H1 (cell line): ENCODE measurements at regions not wholly inside any gene's neighbourhood (a gene's known extent, or its start where the extent isn't known, plus 50 kb on each side); places are given as distances from the start of the nearest gene placed in this dataset.

Experiments
- CTCF ChIA-PET: fragments of 300-600 bp; sonication (Branson Sonifier 250); formaldehyde crosslinking; loops from one replicate; lab custom pipeline; 2021; ENCODE audit not compliant: partially characterized antibody; lab: Charles Lee
- POLR2A ChIA-PET: fragments of 300-600 bp; sonication (Branson Sonifier 250); formaldehyde crosslinking; loops from one replicate; lab custom pipeline; 2021; ENCODE audit warnings: inconsistent platforms; ENCODE audit not compliant: partially characterized antibody; lab: Charles Lee
- DNase-seq, 2 experiments: peaks; one replicate each; pipeline versions ENCODE4 v3.0.0 to v3.0.0-alpha.2; 2010 to 2022; ENCODE audit warnings: low spot score in 2 of 2, low read depth in 1 of 2, mixed read lengths in 1 of 2
- FAIRE-seq: peaks from 2 replicates; lab custom pipeline; 2011; peaks lifted over from hg19 to GRCh38; lab: Jason Lieb, UNC
- H2AFZ ChIP-seq: 2 replicates; pipeline ENCODE4 v1.8.1; 2012; ENCODE audit warnings: low read length, inconsistent platforms
- H2AK5ac ChIP-seq: 2 replicates; pipeline ENCODE4 v1.6.1; 2013; ENCODE audit warnings: low read depth, low read length
- H2BK120ac ChIP-seq: replicated peaks from 2 replicates; pipeline ENCODE3; 2013; ENCODE audit warnings: low read depth, low read length, inconsistent platforms
- H2BK12ac ChIP-seq: 2 replicates; pipeline ENCODE4 v1.6.1; 2013; ENCODE audit warnings: low read depth, low read length
- H2BK15ac ChIP-seq: 2 replicates; pipeline ENCODE4 v1.6.1; 2013; ENCODE audit warnings: low read length
- H2BK20ac ChIP-seq: 2 replicates; pipeline ENCODE4 v1.6.1; 2013; ENCODE audit warnings: low read length
- H2BK5ac ChIP-seq: 2 replicates; pipeline ENCODE4 v1.6.1; 2013; ENCODE audit warnings: low read depth, low read length
- H3K14ac ChIP-seq: 2 replicates; pipeline ENCODE4 v1.6.1; 2013; ENCODE audit warnings: inconsistent platforms; ENCODE audit not compliant: insufficient read length
- H3K18ac ChIP-seq: 2 replicates; pipeline ENCODE4 v1.6.1; 2013; ENCODE audit warnings: low read length; ENCODE audit errors: extremely low read depth
- H3K23ac ChIP-seq: 2 replicates; pipeline ENCODE4 v1.6.1; 2013; ENCODE audit warnings: inconsistent platforms; ENCODE audit not compliant: insufficient read length
- H3K23me2 ChIP-seq: 2 replicates; pipeline ENCODE4 v1.6.1; 2013; ENCODE audit warnings: low read depth, low read length
- H3K27ac ChIP-seq: 2 replicates; pipeline ENCODE4 v1.6.1; 2011; ENCODE audit warnings: low read depth, low read length, inconsistent platforms
- H3K27me3 ChIP-seq, 4 experiments: replicated peaks in 1 of 4; 1 replicate in 1 of 4; 2 replicates in 3 of 4; pipeline versions ENCODE4 v1.6.1 to v1.8.1; 2011 to 2013; ENCODE audit warnings: low read length in 3 of 4, mild to moderate bottlenecking in 3 of 4, inconsistent platforms in 2 of 4, mixed read lengths in 2 of 4, moderate library complexity in 1 of 4; ENCODE audit not compliant: control insufficient read depth in 3 of 4, insufficient read depth in 3 of 4; ENCODE audit errors: extremely low read depth in 1 of 4
- H3K36me3 ChIP-seq, 4 experiments: 2 replicates each; pipeline versions ENCODE4 v1.6.1 to v1.8.1; 2011 to 2013; ENCODE audit warnings: mild to moderate bottlenecking in 4 of 4, low read length in 3 of 4, moderate library complexity in 2 of 4, control low read depth in 1 of 4, inconsistent platforms in 1 of 4; ENCODE audit not compliant: insufficient read depth in 4 of 4, control insufficient read depth in 2 of 4
- H3K4ac ChIP-seq: replicated peaks from 2 replicates; pipeline ENCODE3; 2013; ENCODE audit warnings: low read length, low read depth, mixed read lengths, inconsistent platforms; ENCODE audit not compliant: insufficient read length
- H3K4me1 ChIP-seq, 4 experiments: replicated peaks in 1 of 4; 1 replicate in 1 of 4; 2 replicates in 3 of 4; pipeline versions ENCODE4 v1.6.1 to v1.8.1; 2011 to 2013; ENCODE audit warnings: low read length in 3 of 4, inconsistent platforms in 2 of 4, mixed read lengths in 1 of 4; ENCODE audit not compliant: insufficient read depth in 4 of 4, control insufficient read depth in 3 of 4
- H3K4me2 ChIP-seq, 2 experiments: 2 replicates each; pipeline versions ENCODE4 v1.6.1 to v1.8.1; 2011 to 2013; ENCODE audit warnings: low read depth in 2 of 2, low read length in 2 of 2, control low read depth in 1 of 2, inconsistent platforms in 1 of 2, mild to moderate bottlenecking in 1 of 2; ENCODE audit not compliant: insufficient read depth in 1 of 2
- H3K4me3 ChIP-seq, 4 experiments: fragments of 200-600, 300-600 bp in 1 of 4; sonication (generic), shearing (Covaris generic), sonication (Bioruptor Twin) in 1 of 4; 2 replicates each; pipeline versions ENCODE4 v1.5.1 to v1.8.1; 2011 to 2016; ENCODE audit warnings: low read length in 4 of 4, low read depth in 3 of 4, control low read depth in 2 of 4, inconsistent platforms in 2 of 4, mild to moderate bottlenecking in 2 of 4, mixed read lengths in 1 of 4, moderate library complexity in 1 of 4; ENCODE audit not compliant: insufficient read depth in 2 of 4; ENCODE audit errors: extremely low read depth in 1 of 4
- H3K56ac ChIP-seq: replicated peaks from 2 replicates; pipeline ENCODE3; 2013; ENCODE audit warnings: low read depth, mild to moderate bottlenecking, mixed read lengths, low read length, inconsistent platforms; ENCODE audit not compliant: insufficient read length
- H3K79me1 ChIP-seq: 2 replicates; pipeline ENCODE4 v1.6.1; 2013; ENCODE audit warnings: low read depth, low read length, control low read depth
- H3K79me2 ChIP-seq, 2 experiments: 2 replicates each; pipeline versions ENCODE4 v1.6.1 to v1.8.1; 2012 to 2013; ENCODE audit warnings: low read length in 2 of 2, mild to moderate bottlenecking in 2 of 2, inconsistent platforms in 1 of 2; ENCODE audit not compliant: insufficient read depth in 2 of 2, control insufficient read depth in 1 of 2
- H3K9ac ChIP-seq, 4 experiments: replicated peaks in 1 of 4; 1 replicate in 1 of 4; 2 replicates in 3 of 4; pipeline versions ENCODE4 v1.6.1 to v1.8.1; 2011 to 2013; ENCODE audit warnings: low read depth in 3 of 4, low read length in 3 of 4, control low read depth in 2 of 4, mild to moderate bottlenecking in 2 of 4, moderate library complexity in 2 of 4, inconsistent platforms in 1 of 4; ENCODE audit errors: extremely low read depth in 1 of 4
- H3K9me3 ChIP-seq, 2 experiments: 2 replicates each; pipeline versions ENCODE4 v1.6.1 to v1.8.1; 2012 to 2013; ENCODE audit warnings: mild to moderate bottlenecking in 2 of 2, moderate library complexity in 2 of 2, control low read depth in 1 of 2, inconsistent platforms in 1 of 2, low read depth in 1 of 2, low read length in 1 of 2, mixed read lengths in 1 of 2; ENCODE audit not compliant: insufficient read depth in 2 of 2
- H4K20me1 ChIP-seq, 2 experiments: replicated peaks in 1 of 2; 2 replicates each; pipeline versions ENCODE3 to v1.8.1; 2011 to 2013; ENCODE audit warnings: inconsistent platforms in 2 of 2, low read length in 2 of 2, mild to moderate bottlenecking in 1 of 2; ENCODE audit not compliant: insufficient read depth in 2 of 2, control insufficient read depth in 1 of 2
- H4K5ac ChIP-seq: 2 replicates; pipeline ENCODE4 v1.6.1; 2013; ENCODE audit warnings: low read length, low read depth, mixed read lengths, inconsistent platforms; ENCODE audit not compliant: insufficient read length
- H4K8ac ChIP-seq: 2 replicates; pipeline ENCODE4 v1.8.0; 2013; ENCODE audit warnings: mild to moderate bottlenecking, moderate library complexity, low read length, inconsistent platforms; ENCODE audit not compliant: insufficient read depth; ENCODE audit errors: extremely low read depth
- H4K91ac ChIP-seq: replicated peaks from 2 replicates; pipeline ENCODE3; 2013; ENCODE audit warnings: low read length, mixed read lengths, inconsistent platforms; ENCODE audit not compliant: insufficient read length
- BRCA1 ChIP-seq: IDR thresholded peaks from 2 replicates; pipeline ENCODE4 v1.6.1; 2012; ENCODE audit warnings: low read depth, low read length, improper control_type of control experiment
- CBX5 ChIP-seq: fragments of 300-800, 300-1000 bp; sonication (generic); IDR thresholded peaks from 2 replicates; pipeline ENCODE4 v1.7.1; 2016; ENCODE audit warnings: antibody characterized with exemption, low read length, low read depth
- RBBP5 ChIP-seq: IDR thresholded peaks from 2 replicates; pipeline ENCODE4 v1.7.1; 2012; ENCODE audit warnings: low read depth, mild to moderate bottlenecking, inconsistent platforms, low read length, moderate library complexity, borderline replicate concordance
- WGBS, 2 experiments: shearing (Covaris generic) in 1 of 2; methylation state at CpG; one replicate each; pipeline versions ENCODE4 v1.1.6 to v1.1.7; 2013 to 2015; ENCODE audit warnings: low lambda C conversion rate in 2 of 2, mixed read lengths in 2 of 2, inconsistent platforms in 1 of 2, low coverage in 1 of 2, missing lambda C conversion rate in 1 of 2; ENCODE audit not compliant: insufficient replicate concordance in 2 of 2, insufficient coverage in 1 of 2, insufficient read length in 1 of 2; ENCODE audit errors: extremely low coverage in 1 of 2, missing lambda C conversion rate in 1 of 2; 5-methylcytosine and 5-hydroxymethylcytosine counted together

- no peak overlapping the region for H3K14ac ChIP-seq
- FAIRE-seq = no peak
- TF ChIP-seq RBBP5 (no peak), BRCA1 (no peak), CBX5 (no peak)
- TF ChIP-seq, all 59 proteins: peak for 0
- H3K27ac ChIP-seq = no peak overlapping the region
- ChIA-PET CTCF (interaction anchor here (0.6 to 2.0 kb wide), 3 partner anchors 9 to 31 kb away, joined by 3 to 5 read pairs (median 4); no protein-coding TSS in a partner anchor), POLR2A (no interaction called here)
- no peak for DNase-seq
- no peak overlapping the region for H3K4me2 ChIP-seq
- H3K56ac ChIP-seq = no peak overlapping the region
- no peaks in the 10 kb centered on the region for H3K79me1 ChIP-seq
- no peak overlapping the region for H4K91ac ChIP-seq
- no peak overlapping the region for H3K9ac ChIP-seq
- WGBS, 2 experiments = 97% methylated on average over 3 of the region's 3 CpGs; no CpG with 5 or more reads in 1 of the 2 experiments
- H3K4me1 ChIP-seq = peaks cover 0 to 2% (median 0%) of the 10 kb centered on the region in 4 experiments; a peak in 1 of 7 replicates
- no peak overlapping the region for H2AFZ ChIP-seq
- H3K4ac ChIP-seq = no peak overlapping the region
- H2BK20ac ChIP-seq = no peak overlapping the region
- H3K9me3 ChIP-seq = no peaks in the 10 kb centered on the region
- H4K5ac ChIP-seq = no peak overlapping the region
- H2AK5ac ChIP-seq = no peak overlapping the region
- H4K20me1 ChIP-seq = no peaks in the 10 kb centered on the region
- no peak overlapping the region for H2BK5ac ChIP-seq
- H2BK15ac ChIP-seq = no peak overlapping the region
- H3K79me2 ChIP-seq = no peaks in the 10 kb centered on the region
- no peaks in the 10 kb centered on the region for H3K36me3 ChIP-seq
- no peaks in the 10 kb centered on the region for H3K23me2 ChIP-seq
- H2BK12ac ChIP-seq = no peak overlapping the region
- no peak overlapping the region for H3K23ac ChIP-seq
- H2BK120ac ChIP-seq = no peak overlapping the region
- no peaks in the 10 kb centered on the region for H3K27me3 ChIP-seq
- H4K8ac ChIP-seq = no peak overlapping the region; the same call in 1 of the 2 replicates
- H3K4me3 ChIP-seq = no peak overlapping the region
- H3K18ac ChIP-seq = no peak overlapping the region
These were observed 159.0 kb downstream of the NDUFA12 start for GRCh38 chr12:94844452-94844851.
